GM21381 (cell line): ENCODE measurements at regions not wholly inside any gene's neighbourhood (a gene's known extent, or its start where the extent isn't known, plus 50 kb on each side); places are given as distances from the start of the nearest gene placed in this dataset.

Source experiments
- ATAC-seq: cut with Tn5 transposase; IDR thresholded peaks from one replicate; pipeline ENCODE4 v1.9.1; 2021; ENCODE audit warnings: mild to moderate bottlenecking, moderate library complexity; ENCODE audit not compliant: unreplicated experiment

GRCh38 chr17:77867976-77868713 lies 90.4 kb upstream of the TNRC6C start:
- ATAC-seq = no peak

- ATAC-seq = no peak
These were observed 89.4 kb upstream of the TNRC6C start for GRCh38 chr17:77869041-77869599.

GRCh38 chr17:77869665-77870132 lies 88.8 kb upstream of the TNRC6C start:
- peak; percentile 72 for ATAC-seq

- no peak for ATAC-seq
These were observed 86.3 kb upstream of the TNRC6C start for GRCh38 chr17:77872199-77872598.

GRCh38 chr17:77872714-77873499 lies 85.6 kb upstream of the TNRC6C start:
- no peak for ATAC-seq

GRCh38 chr17:77873500-77874302 lies 84.8 kb upstream of the TNRC6C start:
- no peak for ATAC-seq

- no peak for ATAC-seq
These were observed 84.0 kb upstream of the TNRC6C start for GRCh38 chr17:77874303-77875050.

GRCh38 chr17:77875051-77875780 lies 83.3 kb upstream of the TNRC6C start:
- ATAC-seq = no peak

- no peak for ATAC-seq
These were observed 82.5 kb upstream of the TNRC6C start for GRCh38 chr17:77875881-77876509.

- ATAC-seq = no peak
These were observed 81.5 kb upstream of the TNRC6C start for GRCh38 chr17:77877036-77877435.

GRCh38 chr17:77877646-77878355 lies 80.7 kb upstream of the TNRC6C start:
- ATAC-seq = no peak

GRCh38 chr17:77879226-77879895 lies 79.1 kb upstream of the TNRC6C start:
- ATAC-seq = no peak

- ATAC-seq = no peak
These were observed 78.6 kb upstream of the TNRC6C start for GRCh38 chr17:77879896-77880280.

GRCh38 chr17:77880711-77881450 lies 77.6 kb upstream of the TNRC6C start:
- no peak for ATAC-seq

GRCh38 chr17:77881545-77881944 lies 77.0 kb upstream of the TNRC6C start:
- peak; percentile 87 for ATAC-seq

- ATAC-seq = no peak
These were observed 76.5 kb upstream of the TNRC6C start for GRCh38 chr17:77882040-77882439.

- no peak for ATAC-seq
These were observed 75.9 kb upstream of the TNRC6C start for GRCh38 chr17:77882481-77883212.
